AG04449 (cell line): ENCODE measurements at regions not wholly inside any gene's neighbourhood (a gene's known extent, or its start where the extent isn't known, plus 50 kb on each side); places are given as distances from the start of the nearest gene placed in this dataset.

Experiments
- CTCF ChIA-PET: fragments of 350-600 bp; formaldehyde crosslinking; extraction: SDS; loops from one replicate; lab custom pipeline; 2021; ENCODE audit warnings: antibody characterized with exemption; lab: Yijun Ruan, JAX
- POLR2A ChIA-PET: fragments of 400-600, 350-600 bp; formaldehyde crosslinking; extraction: SDS; loops from one replicate; lab custom pipeline; 2020; ENCODE audit warnings: antibody characterized with exemption, inconsistent platforms; lab: Yijun Ruan, JAX
- DNase-seq: peaks from one replicate; pipeline ENCODE4 v3.0.0-alpha.2; 2010; ENCODE audit warnings: low read depth, low spot score
- H3K4me3 ChIP-seq: 2 replicates; pipeline ENCODE4 v1.5.1; 2011; ENCODE audit warnings: low read depth, mild to moderate bottlenecking, control low read depth, low read length
- CTCF ChIP-seq: IDR thresholded peaks from one replicate; pipeline ENCODE4 v1.5.1; 2011; ENCODE audit warnings: mild to moderate bottlenecking, moderate library complexity, low read length, control low read depth, inconsistent platforms; ENCODE audit not compliant: insufficient read depth; ENCODE audit errors: missing control alignments

- no peak for TF ChIP-seq CTCF
- DNase-seq, result no peak
- CTCF ChIA-PET, result no interaction called here
- H3K4me3 ChIP-seq, result no peak overlapping the region
- POLR2A ChIA-PET, result no interaction called here
Observed at GRCh38 chr5:29720954-29721353, 1472.5 kb upstream of the CDH6 start.

- POLR2A ChIA-PET, result no interaction called here
- CTCF ChIA-PET, result no interaction called here
- no peak overlapping the region for H3K4me3 ChIP-seq
- TF ChIP-seq CTCF, result no peak
- DNase-seq, result no peak
Observed at GRCh38 chr5:29719171-29719570, 1474.3 kb upstream of the CDH6 start.

GRCh38 chr5:29715167-29715566 is 1478.3 kb upstream of the CDH6 start:
- H3K4me3 ChIP-seq, result no peak overlapping the region
- POLR2A ChIA-PET, result no interaction called here
- no peak for TF ChIP-seq CTCF
- DNase-seq, result no peak
- CTCF ChIA-PET, result no interaction called here

- no peak for TF ChIP-seq CTCF
- ChIA-PET CTCF (no interaction called here), POLR2A (no interaction called here)
- H3K4me3 ChIP-seq, result no peak overlapping the region
- DNase-seq, result no peak
Observed at GRCh38 chr5:29702875-29703274, 1490.6 kb upstream of the CDH6 start.

GRCh38 chr5:29701600-29701999 is 1491.9 kb upstream of the CDH6 start:
- CTCF ChIA-PET, result no interaction called here

GRCh38 chr5:29697785-29698414 is 1495.6 kb upstream of the CDH6 start:
- H3K4me3 ChIP-seq, result no peak overlapping the region
- TF ChIP-seq CTCF, result no peak
- CTCF ChIA-PET, result no interaction called here
- POLR2A ChIA-PET, result no interaction called here
- no peak for DNase-seq

More at GRCh38 chr5:29701600-29701999, 1491.9 kb upstream of the CDH6 start:
- POLR2A ChIA-PET, result no interaction called here
- DNase-seq, result no peak
- H3K4me3 ChIP-seq, result no peak overlapping the region
- TF ChIP-seq CTCF, result no peak
